ENCODE measurements at regions not wholly inside any gene's neighbourhood (a gene's known extent, or its start where the extent isn't known, plus 50 kb on each side); places are given as distances from the start of the nearest gene placed in this dataset.
"Not testable (repeated sequence)": the region's sequence is repeated elsewhere in the genome, so short reads cannot be mapped to it uniquely, and the experiment has no call there.

- H3K9me3 ChIP-seq (ENCODE audit: control insufficient read depth, insufficient read depth, low read depth, low read length), result no peaks in the 10 kb centered on the region
- ChIA-PET POLR2A (no interaction called here), CTCF (no interaction called here)
- TF ChIP-seq HOXA7 (CRISPR knock-in tag; IDR thresholded peaks at IDR 0.05; ENCODE audit: borderline replicate concordance) (no peak), KLF9 (tag by site-specific recombination; IDR thresholded peaks at IDR 0.05; ENCODE audit: low read depth) (no peak), SP7 (tag by site-specific recombination; IDR thresholded peaks at IDR 0.05) (no peak), ZNF202 (tag by site-specific recombination; IDR thresholded peaks at IDR 0.05; ENCODE audit: borderline replicate concordance) (no peak), MEIS1 (CRISPR knock-in tag; IDR thresholded peaks at IDR 0.05; ENCODE audit: borderline replicate concordance) (no peak)
- TF ChIP-seq, protein P1, sequence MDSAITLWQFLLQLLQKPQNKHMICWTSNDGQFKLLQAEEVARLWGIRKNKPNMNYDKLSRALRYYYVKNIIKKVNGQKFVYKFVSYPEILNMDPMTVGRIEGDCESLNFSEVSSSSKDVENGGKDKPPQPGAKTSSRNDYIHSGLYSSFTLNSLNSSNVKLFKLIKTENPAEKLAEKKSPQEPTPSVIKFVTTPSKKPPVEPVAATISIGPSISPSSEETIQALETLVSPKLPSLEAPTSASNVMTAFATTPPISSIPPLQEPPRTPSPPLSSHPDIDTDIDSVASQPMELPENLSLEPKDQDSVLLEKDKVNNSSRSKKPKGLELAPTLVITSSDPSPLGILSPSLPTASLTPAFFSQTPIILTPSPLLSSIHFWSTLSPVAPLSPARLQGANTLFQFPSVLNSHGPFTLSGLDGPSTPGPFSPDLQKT (IDR thresholded peaks at IDR 0.05; ENCODE audit: borderline replicate concordance, low read depth, low read length), result no peak
- TF ChIP-seq, protein P2, sequence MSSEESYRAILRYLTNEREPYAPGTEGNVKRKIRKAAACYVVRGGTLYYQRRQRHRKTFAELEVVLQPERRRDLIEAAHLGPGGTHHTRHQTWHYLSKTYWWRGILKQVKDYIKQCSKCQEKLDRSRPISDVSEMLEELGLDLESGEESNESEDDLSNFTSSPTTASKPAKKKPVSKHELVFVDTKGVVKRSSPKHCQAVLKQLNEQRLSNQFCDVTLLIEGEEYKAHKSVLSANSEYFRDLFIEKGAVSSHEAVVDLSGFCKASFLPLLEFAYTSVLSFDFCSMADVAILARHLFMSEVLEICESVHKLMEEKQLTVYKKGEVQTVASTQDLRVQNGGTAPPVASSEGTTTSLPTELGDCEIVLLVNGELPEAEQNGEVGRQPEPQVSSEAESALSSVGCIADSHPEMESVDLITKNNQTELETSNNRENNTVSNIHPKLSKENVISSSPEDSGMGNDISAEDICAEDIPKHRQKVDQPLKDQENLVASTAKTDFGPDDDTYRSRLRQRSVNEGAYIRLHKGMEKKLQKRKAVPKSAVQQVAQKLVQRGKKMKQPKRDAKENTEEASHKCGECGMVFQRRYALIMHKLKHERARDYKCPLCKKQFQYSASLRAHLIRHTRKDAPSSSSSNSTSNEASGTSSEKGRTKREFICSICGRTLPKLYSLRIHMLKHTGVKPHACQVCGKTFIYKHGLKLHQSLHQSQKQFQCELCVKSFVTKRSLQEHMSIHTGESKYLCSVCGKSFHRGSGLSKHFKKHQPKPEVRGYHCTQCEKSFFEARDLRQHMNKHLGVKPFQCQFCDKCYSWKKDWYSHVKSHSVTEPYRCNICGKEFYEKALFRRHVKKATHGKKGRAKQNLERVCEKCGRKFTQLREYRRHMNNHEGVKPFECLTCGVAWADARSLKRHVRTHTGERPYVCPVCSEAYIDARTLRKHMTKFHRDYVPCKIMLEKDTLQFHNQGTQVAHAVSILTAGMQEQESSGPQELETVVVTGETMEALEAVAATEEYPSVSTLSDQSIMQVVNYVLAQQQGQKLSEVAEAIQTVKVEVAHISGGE (tag by site-specific recombination; conservative IDR thresholded peaks at IDR 0.05; ENCODE audit: low read depth), result no peak
- no peaks in the 10 kb centered on the region for H3K4me1 ChIP-seq (ENCODE audit: control insufficient read depth, insufficient read depth, low read length)
- H3K4me3 ChIP-seq (ENCODE audit: low read depth, low read length), result no peak overlapping the region
- H3K27ac ChIP-seq (ENCODE audit: extremely low read depth, low read depth, low read length), result no peak overlapping the region
- no peaks in the 10 kb centered on the region for H3K36me3 ChIP-seq (ENCODE audit: control insufficient read depth in 2 of 2, insufficient read depth in 1 of 2, low read length in 2 of 2)
These were observed 295.8 kb downstream of the FOXO1 start for GRCh38 chr13:40370661-40371060.

DNA sequence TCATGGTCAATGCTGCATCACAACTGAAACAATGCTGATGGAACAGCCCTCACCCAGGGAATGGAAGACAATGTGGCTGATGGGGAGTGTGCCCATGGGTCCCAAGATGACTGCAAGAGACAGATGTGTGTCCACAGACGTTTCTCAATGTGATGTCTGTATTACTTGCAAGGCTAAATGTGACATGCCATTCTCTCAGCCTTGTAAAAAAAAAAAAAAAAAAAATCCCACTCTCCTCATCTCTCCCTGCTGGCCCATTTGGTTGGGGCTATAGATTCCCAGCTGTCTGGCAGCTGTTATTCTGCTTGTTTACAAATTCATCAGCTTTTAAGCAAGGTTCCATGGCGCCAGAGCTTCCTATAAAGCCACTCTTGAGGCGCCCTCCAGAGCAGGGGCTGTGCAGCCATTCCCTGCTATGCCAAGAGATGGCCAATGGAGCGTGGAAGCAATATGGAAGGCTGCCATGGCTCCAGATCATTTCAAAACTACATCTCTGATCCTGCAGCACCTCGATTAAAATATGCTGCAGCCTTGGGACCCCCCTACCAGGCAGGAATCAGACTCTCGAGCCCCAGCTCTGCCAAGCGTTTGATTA, 294.8 kb downstream of the FOXO1 start:
- H3K27ac ChIP-seq (ENCODE audit: extremely low read depth, low read depth, low read length), result no peak overlapping the region
- no peak overlapping the region for H3K4me3 ChIP-seq (ENCODE audit: low read depth, low read length)
- H3K9me3 ChIP-seq (ENCODE audit: control insufficient read depth, insufficient read depth, low read depth, low read length), result no peaks in the 10 kb centered on the region
- TF ChIP-seq MYNN (tag by site-specific recombination; IDR thresholded peaks at IDR 0.05; ENCODE audit: borderline replicate concordance), result no peak
- TF ChIP-seq HOXC10 (CRISPR knock-in tag; IDR thresholded peaks at IDR 0.05), result no peak
- POLR2A ChIA-PET, result no interaction called here
- H3K36me3 ChIP-seq (ENCODE audit: control insufficient read depth in 2 of 2, insufficient read depth in 1 of 2, low read length in 2 of 2), result no peaks in the 10 kb centered on the region
- CTCF ChIA-PET, result no interaction called here
- no peaks in the 10 kb centered on the region for H3K4me1 ChIP-seq (ENCODE audit: control insufficient read depth, insufficient read depth, low read length)

GRCh38 chr13:40373608-40374007, 292.8 kb downstream of the FOXO1 start:
- H3K4me1 ChIP-seq (ENCODE audit: control insufficient read depth, insufficient read depth, low read length); H3K27ac ChIP-seq (ENCODE audit: extremely low read depth, low read depth, low read length); H3K9me3 ChIP-seq (ENCODE audit: control insufficient read depth, insufficient read depth, low read depth, low read length); POLR2A ChIA-PET; H3K4me3 ChIP-seq (ENCODE audit: low read depth, low read length); CTCF ChIA-PET; H3K36me3 ChIP-seq (ENCODE audit: control insufficient read depth in 2 of 2, insufficient read depth in 1 of 2, low read length in 2 of 2): not testable (repeated sequence)
- peak; percentile 34 for TF ChIP-seq ZFHX2 (tag by site-specific recombination; conservative IDR thresholded peaks at IDR 0.05)

- CTCF ChIA-PET, result no interaction called here
- Histone ChIP-seq H3K4me3 (ENCODE audit: low read depth, low read length) (no peak overlapping the region), H3K4me1 (ENCODE audit: control insufficient read depth, insufficient read depth, low read length) (no peaks in the 10 kb centered on the region), H3K27ac (ENCODE audit: extremely low read depth, low read depth, low read length) (no peak overlapping the region), H3K9me3 (ENCODE audit: control insufficient read depth, insufficient read depth, low read depth, low read length) (no peaks in the 10 kb centered on the region), H3K36me3 (ENCODE audit: control insufficient read depth in 2 of 2, insufficient read depth in 1 of 2, low read length in 2 of 2) (no peaks in the 10 kb centered on the region)
- POLR2A ChIA-PET, result no interaction called here
- TF ChIP-seq, protein P3, sequence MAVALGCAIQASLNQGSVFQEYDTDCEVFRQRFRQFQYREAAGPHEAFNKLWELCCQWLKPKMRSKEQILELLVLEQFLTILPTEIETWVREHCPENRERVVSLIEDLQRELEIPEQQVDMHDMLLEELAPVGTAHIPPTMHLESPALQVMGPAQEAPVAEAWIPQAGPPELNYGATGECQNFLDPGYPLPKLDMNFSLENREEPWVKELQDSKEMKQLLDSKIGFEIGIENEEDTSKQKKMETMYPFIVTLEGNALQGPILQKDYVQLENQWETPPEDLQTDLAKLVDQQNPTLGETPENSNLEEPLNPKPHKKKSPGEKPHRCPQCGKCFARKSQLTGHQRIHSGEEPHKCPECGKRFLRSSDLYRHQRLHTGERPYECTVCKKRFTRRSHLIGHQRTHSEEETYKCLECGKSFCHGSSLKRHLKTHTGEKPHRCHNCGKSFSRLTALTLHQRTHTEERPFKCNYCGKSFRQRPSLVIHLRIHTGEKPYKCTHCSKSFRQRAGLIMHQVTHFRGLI (tag by site-specific recombination; IDR thresholded peaks at IDR 0.05), result no peak
- TF ChIP-seq ZFHX2 (tag by site-specific recombination; conservative IDR thresholded peaks at IDR 0.05), result no peak
- TF ChIP-seq ZNF658 (tag by site-specific recombination; IDR thresholded peaks at IDR 0.05), result no peak
- TF ChIP-seq, protein P4, sequence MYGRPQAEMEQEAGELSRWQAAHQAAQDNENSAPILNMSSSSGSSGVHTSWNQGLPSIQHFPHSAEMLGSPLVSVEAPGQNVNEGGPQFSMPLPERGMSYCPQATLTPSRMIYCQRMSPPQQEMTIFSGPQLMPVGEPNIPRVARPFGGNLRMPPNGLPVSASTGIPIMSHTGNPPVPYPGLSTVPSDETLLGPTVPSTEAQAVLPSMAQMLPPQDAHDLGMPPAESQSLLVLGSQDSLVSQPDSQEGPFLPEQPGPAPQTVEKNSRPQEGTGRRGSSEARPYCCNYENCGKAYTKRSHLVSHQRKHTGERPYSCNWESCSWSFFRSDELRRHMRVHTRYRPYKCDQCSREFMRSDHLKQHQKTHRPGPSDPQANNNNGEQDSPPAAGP (tag by site-specific recombination; IDR thresholded peaks at IDR 0.05), result no peak
- no peak for TF ChIP-seq KLF8 (tag by site-specific recombination; IDR thresholded peaks at IDR 0.05)
- TF ChIP-seq ZNF24 (tag by site-specific recombination; IDR thresholded peaks at IDR 0.05), result no peak
- no peak for TF ChIP-seq ZNF791 (tag by site-specific recombination; IDR thresholded peaks at IDR 0.05)
- no peak for TF ChIP-seq ZNF362 (tag by site-specific recombination; IDR thresholded peaks at IDR 0.05)
- no peak for TF ChIP-seq MYNN (tag by site-specific recombination; IDR thresholded peaks at IDR 0.05; ENCODE audit: borderline replicate concordance)
- TF ChIP-seq GLIS1 (tag by site-specific recombination; IDR thresholded peaks at IDR 0.05), result no peak
- TF ChIP-seq GLI2 (tag by site-specific recombination; IDR thresholded peaks at IDR 0.05; ENCODE audit: borderline replicate concordance, low read depth), result no peak
These were observed 290.8 kb downstream of the FOXO1 start for GRCh38 chr13:40375489-40376171.
